Suprapubic skin (tissue), 4 donors: ENCODE measurements at regions not wholly inside any gene's neighbourhood (a gene's known extent, or its start where the extent isn't known, plus 50 kb on each side); places are given as distances from the start of the nearest gene placed in this dataset.

Source experiments
- POLR2A ChIP-seq, 2 donors: fragments of 450-650 bp; IDR thresholded peaks; one replicate each; pipeline ENCODE4 v1.6.1; 2017; ENCODE audit warnings: antibody characterized with exemption in 2 of 2, mild to moderate bottlenecking in 2 of 2, moderate library complexity in 2 of 2
- POLR2AphosphoS5 ChIP-seq, 3 donors: sonication (generic); formaldehyde crosslinking; IDR thresholded peaks; one replicate each; pipeline ENCODE4 v1.6.1; 2017; ENCODE audit warnings: antibody characterized with exemption in 3 of 3
- TF ChIP-seq, protein P1 (sequence below), 2 donors: fragments of 200-600 bp in 1 of 2; fragments of 450-650 bp in 1 of 2; sonication (generic) in 1 of 2; IDR thresholded peaks; one replicate each; pipeline ENCODE4 v1.5.1; 2016 to 2019; ENCODE audit warnings: antibody characterized with exemption in 2 of 2, mild to moderate bottlenecking in 1 of 2, moderate library complexity in 1 of 2

DNA sequence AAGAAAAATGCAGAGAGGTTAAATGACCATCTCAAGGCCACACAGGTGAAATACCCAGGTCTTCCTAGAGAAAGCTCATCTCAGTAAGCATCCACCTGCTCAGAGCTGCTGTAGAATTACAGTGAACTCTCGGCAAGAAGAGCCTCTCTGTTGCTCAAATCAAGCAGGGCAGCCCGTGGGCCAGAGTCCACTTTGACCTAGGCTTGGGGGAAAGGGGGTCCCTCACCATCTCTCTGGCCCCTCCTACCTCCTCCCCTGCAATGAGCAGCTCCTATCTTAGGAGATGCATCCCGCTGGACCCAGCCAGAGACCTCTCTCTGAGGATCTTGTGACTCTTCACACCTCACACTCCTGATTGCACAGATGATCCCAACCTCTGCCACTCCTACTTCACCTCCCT lies 364.7 kb downstream of the PTPRU start:
- TF ChIP-seq, protein P1, sequence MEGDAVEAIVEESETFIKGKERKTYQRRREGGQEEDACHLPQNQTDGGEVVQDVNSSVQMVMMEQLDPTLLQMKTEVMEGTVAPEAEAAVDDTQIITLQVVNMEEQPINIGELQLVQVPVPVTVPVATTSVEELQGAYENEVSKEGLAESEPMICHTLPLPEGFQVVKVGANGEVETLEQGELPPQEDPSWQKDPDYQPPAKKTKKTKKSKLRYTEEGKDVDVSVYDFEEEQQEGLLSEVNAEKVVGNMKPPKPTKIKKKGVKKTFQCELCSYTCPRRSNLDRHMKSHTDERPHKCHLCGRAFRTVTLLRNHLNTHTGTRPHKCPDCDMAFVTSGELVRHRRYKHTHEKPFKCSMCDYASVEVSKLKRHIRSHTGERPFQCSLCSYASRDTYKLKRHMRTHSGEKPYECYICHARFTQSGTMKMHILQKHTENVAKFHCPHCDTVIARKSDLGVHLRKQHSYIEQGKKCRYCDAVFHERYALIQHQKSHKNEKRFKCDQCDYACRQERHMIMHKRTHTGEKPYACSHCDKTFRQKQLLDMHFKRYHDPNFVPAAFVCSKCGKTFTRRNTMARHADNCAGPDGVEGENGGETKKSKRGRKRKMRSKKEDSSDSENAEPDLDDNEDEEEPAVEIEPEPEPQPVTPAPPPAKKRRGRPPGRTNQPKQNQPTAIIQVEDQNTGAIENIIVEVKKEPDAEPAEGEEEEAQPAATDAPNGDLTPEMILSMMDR (IDR thresholded peaks at IDR 0.05), result no peak
- no peak for TF ChIP-seq POLR2A (IDR thresholded peaks at IDR 0.05)
- no peak for TF ChIP-seq POLR2AphosphoS5 (IDR thresholded peaks at IDR 0.05)
